ENCODE measurements at regions not wholly inside any gene's neighbourhood (a gene's known extent, or its start where the extent isn't known, plus 50 kb on each side); places are given as distances from the start of the nearest gene placed in this dataset.

GRCh38 chr11:121808096-121808495 is 307.9 kb downstream of the BLID start:
- 24% methylated on average over 2 of the region's 2 CpGs for WGBS, 2 experiments (ENCODE audit: low coverage in 1 of 2, low lambda C conversion rate in 2 of 2, missing lambda C conversion rate in 2 of 2)
- Histone ChIP-seq H3K27me3 (replicated peaks; ENCODE audit: insufficient read depth) (no peaks in the 10 kb centered on the region), H3K36me3 (ENCODE audit: low read depth) (no peaks in the 10 kb centered on the region), H3K4me3 (no peak overlapping the region), H3K9me3 (ENCODE audit: low read depth) (no peaks in the 10 kb centered on the region), H3K79me2 (ENCODE audit: insufficient read depth) (no peaks in the 10 kb centered on the region), H3K9me2 (ENCODE audit: insufficient read depth) (no peaks in the 10 kb centered on the region), H3K9ac (no peak overlapping the region), H3F3A (ENCODE audit: insufficient read depth) (peaks cover 24% of the 10 kb centered on the region), H2AFZ (no peak overlapping the region), H3K27ac (no peak overlapping the region), H4K20me1 (ENCODE audit: insufficient read depth) (no peaks in the 10 kb centered on the region), H3K4me1 (ENCODE audit: insufficient read depth) (peaks cover 14% of the 10 kb centered on the region), H3K4me2 (ENCODE audit: unreplicated experiment) (no peak overlapping the region)
- in situ Hi-C loops (cut with MboI): no loop called here
- no peak for DNase-seq
- no peak for TF ChIP-seq EZH2phosphoT487 (IDR thresholded peaks at IDR 0.05; ENCODE audit: insufficient read depth, low read depth)

DNA sequence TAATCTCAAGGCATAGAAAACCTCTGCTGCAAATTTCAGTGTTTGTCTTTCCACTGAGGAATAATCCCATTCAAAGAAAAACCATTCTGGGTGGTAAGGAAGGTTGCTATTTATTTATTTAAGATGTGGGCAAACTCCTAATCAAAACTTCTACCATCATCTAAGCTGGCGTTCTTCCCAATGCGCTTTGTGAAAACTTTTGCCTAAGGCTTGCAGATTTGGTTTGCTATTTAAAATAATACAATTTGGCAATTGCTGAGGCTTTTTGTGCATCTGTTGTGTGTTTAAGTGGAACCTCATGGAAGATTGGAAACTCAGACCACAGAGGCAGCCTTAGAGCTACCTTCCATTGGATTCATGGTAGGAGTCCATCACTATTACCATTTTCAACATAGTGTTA is 309.0 kb downstream of the BLID start:
- in situ Hi-C loops (cut with MboI): no loop called here
- Histone ChIP-seq H3K4me1 (ENCODE audit: insufficient read depth) (peaks cover 14% of the 10 kb centered on the region), H3F3A (ENCODE audit: insufficient read depth) (peaks cover 24% of the 10 kb centered on the region), H4K20me1 (ENCODE audit: insufficient read depth) (no peaks in the 10 kb centered on the region), H3K9me3 (ENCODE audit: low read depth) (no peaks in the 10 kb centered on the region), H3K79me2 (ENCODE audit: insufficient read depth) (no peaks in the 10 kb centered on the region), H3K9me2 (ENCODE audit: insufficient read depth) (no peaks in the 10 kb centered on the region), H3K36me3 (ENCODE audit: low read depth) (no peaks in the 10 kb centered on the region), H3K9ac (no peak overlapping the region), H3K27ac (no peak overlapping the region), H3K27me3 (replicated peaks; ENCODE audit: insufficient read depth) (no peaks in the 10 kb centered on the region), H2AFZ (no peak overlapping the region), H3K4me3 (no peak overlapping the region), H3K4me2 (ENCODE audit: unreplicated experiment) (no peak overlapping the region)
- DNase-seq: no peak
- TF ChIP-seq EZH2 (IDR thresholded peaks at IDR 0.05; ENCODE audit: insufficient read depth, poor library complexity, severe bottlenecking) (no peak), EZH2phosphoT487 (IDR thresholded peaks at IDR 0.05; ENCODE audit: insufficient read depth, low read depth) (no peak)
- WGBS, 2 experiments (ENCODE audit: low coverage in 1 of 2, low lambda C conversion rate in 2 of 2, missing lambda C conversion rate in 2 of 2): 100% methylated on average over 2 of the region's 2 CpGs

GRCh38 chr11:121802542-121802941 is 313.5 kb downstream of the BLID start:
- no peak overlapping the region for H2AFZ ChIP-seq
- WGBS, 2 experiments (ENCODE audit: low coverage in 1 of 2, low lambda C conversion rate in 2 of 2, missing lambda C conversion rate in 2 of 2): 86 to 91% methylated on average over 4 of the region's 4 CpGs

DNA sequence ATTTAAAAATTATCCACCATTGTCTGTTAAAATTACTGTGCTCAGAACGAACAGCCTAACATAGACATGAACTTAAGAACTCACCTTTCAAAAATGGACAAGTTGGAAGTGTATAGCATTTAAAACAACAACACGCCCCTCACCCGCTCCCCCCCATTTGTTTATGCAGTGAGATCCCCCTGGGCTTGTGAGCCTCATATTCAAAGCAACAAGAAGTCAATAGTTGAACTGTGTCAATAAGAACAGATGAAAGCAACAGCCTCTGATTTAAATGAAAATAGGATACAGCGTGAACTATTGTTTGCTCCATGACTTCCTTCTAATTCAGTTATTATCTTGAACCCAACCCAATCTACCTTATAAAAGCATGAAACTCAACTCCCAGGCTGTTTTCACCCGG is 314.2 kb downstream of the BLID start:
- no peaks in the 10 kb centered on the region for H4K20me1 ChIP-seq (ENCODE audit: insufficient read depth)
- in situ Hi-C loops (cut with MboI): no loop called here
- no peaks in the 10 kb centered on the region for H3K36me3 ChIP-seq (ENCODE audit: low read depth)
- no peaks in the 10 kb centered on the region for H3F3A ChIP-seq (ENCODE audit: insufficient read depth)
- H3K9ac ChIP-seq: no peak overlapping the region
- H2AFZ ChIP-seq: peak overlapping the region; percentile 81
- H3K9me3 ChIP-seq (ENCODE audit: low read depth): no peaks in the 10 kb centered on the region
- no peaks in the 10 kb centered on the region for H3K79me2 ChIP-seq (ENCODE audit: insufficient read depth)
- no peak for DNase-seq
- H3K9me2 ChIP-seq (ENCODE audit: insufficient read depth): no peaks in the 10 kb centered on the region
- H3K4me2 ChIP-seq (ENCODE audit: unreplicated experiment): no peak overlapping the region
- H3K27me3 ChIP-seq (replicated peaks; ENCODE audit: insufficient read depth): no peaks in the 10 kb centered on the region
- TF ChIP-seq EZH2phosphoT487 (IDR thresholded peaks at IDR 0.05; ENCODE audit: insufficient read depth, low read depth): no peak
- TF ChIP-seq EZH2 (IDR thresholded peaks at IDR 0.05; ENCODE audit: insufficient read depth, poor library complexity, severe bottlenecking): no peak
- peaks cover 11% of the 10 kb centered on the region for H3K4me1 ChIP-seq (ENCODE audit: insufficient read depth)
- no peak overlapping the region for H3K27ac ChIP-seq
- 60% methylated on average over 5 of the region's 5 CpGs for WGBS, 2 experiments (ENCODE audit: low coverage in 1 of 2, low lambda C conversion rate in 2 of 2, missing lambda C conversion rate in 2 of 2)
- no peak overlapping the region for H3K4me3 ChIP-seq

More at GRCh38 chr11:121802542-121802941, 313.5 kb downstream of the BLID start:
- Histone ChIP-seq H3K4me3 (no peak overlapping the region), H3K27me3 (replicated peaks; ENCODE audit: insufficient read depth) (no peaks in the 10 kb centered on the region), H3K27ac (no peak overlapping the region), H3F3A (ENCODE audit: insufficient read depth) (no peaks in the 10 kb centered on the region), H3K79me2 (ENCODE audit: insufficient read depth) (no peaks in the 10 kb centered on the region), H3K36me3 (ENCODE audit: low read depth) (no peaks in the 10 kb centered on the region), H4K20me1 (ENCODE audit: insufficient read depth) (no peaks in the 10 kb centered on the region), H3K4me1 (ENCODE audit: insufficient read depth) (peaks cover 11% of the 10 kb centered on the region), H3K9me3 (ENCODE audit: low read depth) (no peaks in the 10 kb centered on the region), H3K4me2 (ENCODE audit: unreplicated experiment) (no peak overlapping the region), H3K9ac (no peak overlapping the region), H3K9me2 (ENCODE audit: insufficient read depth) (no peaks in the 10 kb centered on the region)
- DNase-seq: no peak
- TF ChIP-seq EZH2 (IDR thresholded peaks at IDR 0.05; ENCODE audit: insufficient read depth, poor library complexity, severe bottlenecking): no peak
- no peak for TF ChIP-seq EZH2phosphoT487 (IDR thresholded peaks at IDR 0.05; ENCODE audit: insufficient read depth, low read depth)
- in situ Hi-C loops (cut with MboI): no loop called here

DNA sequence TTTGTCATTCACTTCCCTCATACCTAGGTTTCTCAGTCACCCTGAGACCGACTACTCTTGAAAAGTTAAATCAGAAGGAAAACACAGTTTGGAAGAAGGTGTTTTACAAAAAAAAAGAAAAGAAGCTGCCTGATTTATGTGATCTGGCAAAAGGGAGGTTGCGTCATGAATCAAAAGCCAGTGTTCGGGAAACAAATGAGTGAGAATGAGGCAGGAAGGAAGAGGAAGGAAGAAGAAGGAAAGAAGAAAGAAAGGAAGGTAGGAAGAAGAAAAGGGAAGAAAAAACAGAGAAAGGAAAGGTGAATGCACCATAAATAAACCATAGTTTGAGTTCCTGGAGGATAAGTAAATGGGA is 314.6 kb downstream of the BLID start:
- H3K9me2 ChIP-seq (ENCODE audit: insufficient read depth): no peaks in the 10 kb centered on the region
- peaks cover 11% of the 10 kb centered on the region for H3K4me1 ChIP-seq (ENCODE audit: insufficient read depth)
- H3K9me3 ChIP-seq (ENCODE audit: low read depth): no peaks in the 10 kb centered on the region
- H3K27ac ChIP-seq: no peak overlapping the region
- no peaks in the 10 kb centered on the region for H3K36me3 ChIP-seq (ENCODE audit: low read depth)
- 15 to 21% methylated on average over 3 of the region's 3 CpGs for WGBS, 2 experiments (ENCODE audit: low coverage in 1 of 2, low lambda C conversion rate in 2 of 2, missing lambda C conversion rate in 2 of 2)
- no peaks in the 10 kb centered on the region for H3K79me2 ChIP-seq (ENCODE audit: insufficient read depth)
- peak overlapping the region; percentile 57 for H3K4me2 ChIP-seq (ENCODE audit: unreplicated experiment)
- H3K4me3 ChIP-seq: peak overlapping the region; percentile 31
- no peaks in the 10 kb centered on the region for H3K27me3 ChIP-seq (replicated peaks; ENCODE audit: insufficient read depth)
- H3F3A ChIP-seq (ENCODE audit: insufficient read depth): no peaks in the 10 kb centered on the region
- no peak for TF ChIP-seq EZH2phosphoT487 (IDR thresholded peaks at IDR 0.05; ENCODE audit: insufficient read depth, low read depth)
- TF ChIP-seq EZH2 (IDR thresholded peaks at IDR 0.05; ENCODE audit: insufficient read depth, poor library complexity, severe bottlenecking): no peak
- no peaks in the 10 kb centered on the region for H4K20me1 ChIP-seq (ENCODE audit: insufficient read depth)
- no peak overlapping the region for H3K9ac ChIP-seq
- DNase-seq: peak; percentile 24
- in situ Hi-C loops (cut with MboI): no loop called here
- peak overlapping the region; percentile 81 for H2AFZ ChIP-seq

Measured in GM23248 (cell line).